Panc1 (cell line): ENCODE measurements at regions not wholly inside any gene's neighbourhood (a gene's known extent, or its start where the extent isn't known, plus 50 kb on each side); places are given as distances from the start of the nearest gene placed in this dataset.

Experiments
- ATAC-seq: fragments of 200-7000 bp; cut with Tn5 transposase; 2 replicates; pipeline ENCODE4 v1.9.1; 2020; ENCODE audit warnings: mild to moderate bottlenecking, moderate library complexity
- BruUV-seq: library from RNA; stranded (reverse); fragments of 400-500 nt; replicated peaks from 2 replicates; lab custom pipeline; 2021; lab: Mats Ljungman, UMichigan
- CTCF ChIA-PET: fragments of 300-600 bp; sonication (Branson Sonifier 250); formaldehyde crosslinking; loops from one replicate; lab custom pipeline; 2022; ENCODE audit warnings: antibody characterized with exemption; lab: Charles Lee
- POLR2A ChIA-PET: fragments of 300-600 bp; sonication (Branson Sonifier 250); formaldehyde crosslinking; loops from one replicate; lab custom pipeline; 2022; ENCODE audit warnings: antibody characterized with exemption; lab: Charles Lee
- DNase-seq: peaks from one replicate; pipeline ENCODE4 v3.0.0-alpha.2; 2010; ENCODE audit warnings: low read depth, low spot score
- H3K27ac ChIP-seq: 2 replicates; pipeline ENCODE4 v1.5.1; 2011; ENCODE audit warnings: mild to moderate bottlenecking, low read length, inconsistent platforms
- H3K27me3 ChIP-seq: fragments of 200-500 bp; sonication (Bioruptor generic); 2 replicates; pipeline ENCODE4 v1.6.0; 2014; ENCODE audit warnings: low read length, inconsistent platforms; ENCODE audit not compliant: control insufficient read depth, insufficient read depth
- H3K36me3 ChIP-seq: fragments of 200-500 bp; sonication (Bioruptor generic); 2 replicates; pipeline ENCODE4 v1.5.1; 2014; ENCODE audit warnings: inconsistent platforms, mild to moderate bottlenecking, low read length, moderate library complexity; ENCODE audit not compliant: control insufficient read depth, insufficient read depth
- H3K4me1 ChIP-seq: 2 replicates; pipeline ENCODE4 v1.5.1; 2011; ENCODE audit warnings: inconsistent platforms, mild to moderate bottlenecking, low read length, moderate library complexity; ENCODE audit not compliant: control insufficient read depth, insufficient read depth
- H3K4me3 ChIP-seq, 2 experiments: 2 replicates each; pipeline ENCODE4 v1.5.1; 2011 to 2012; ENCODE audit warnings: low read depth in 2 of 2, low read length in 2 of 2, mild to moderate bottlenecking in 2 of 2, inconsistent platforms in 1 of 2, moderate library complexity in 1 of 2
- H3K9me3 ChIP-seq: fragments of 200-500 bp; sonication (Bioruptor generic); 2 replicates; pipeline ENCODE4 v1.5.1; 2014; ENCODE audit warnings: low read depth, mild to moderate bottlenecking, inconsistent platforms, low read length, moderate library complexity; ENCODE audit not compliant: control insufficient read depth, insufficient read depth
- CTCF ChIP-seq: fragments of 450-650 bp; IDR thresholded peaks from 2 replicates; pipeline ENCODE4 v1.5.1; 2017; ENCODE audit warnings: mild to moderate bottlenecking
- POLR2AphosphoS5 ChIP-seq: IDR thresholded peaks from 2 replicates; pipeline ENCODE4 v1.6.1; 2012; ENCODE audit warnings: mild to moderate bottlenecking, low read depth, low read length, moderate library complexity
- SIN3A ChIP-seq: IDR thresholded peaks from 2 replicates; pipeline ENCODE4 v1.6.1; 2012; ENCODE audit warnings: low read depth, mild to moderate bottlenecking, low read length, moderate library complexity, borderline replicate concordance; ENCODE audit not compliant: insufficient read depth
- TCF7L2 ChIP-seq: IDR thresholded peaks from 2 replicates; pipeline ENCODE4 v1.6.1; 2011; ENCODE audit warnings: mild to moderate bottlenecking, low read depth, low read length, inconsistent platforms
- in situ Hi-C: cut with HindIII; loops from 2 replicates; pipeline ENCODE4 v1.10.0; 2016; ENCODE audit warnings: low sequenced_read_pairs, low pct_unique_long_range_greater_than_20kb
- intact Hi-C: fragments of 100-400 bp; cut with micrococcal nuclease; formaldehyde crosslinking; loops from one replicate; pipeline ENCODE4 v1.10.0; 2022; ENCODE audit not compliant: unreplicated experiment
- TF ChIP-seq, protein P1 (sequence below), 2 experiments: IDR thresholded peaks; 2 replicates each; pipeline ENCODE4 v1.6.1; 2011 to 2012; ENCODE audit warnings: low read depth in 2 of 2, control low read depth in 1 of 2, low read length in 1 of 2, mild to moderate bottlenecking in 1 of 2, moderate library complexity in 1 of 2; ENCODE audit not compliant: insufficient read depth in 1 of 2

DNA sequence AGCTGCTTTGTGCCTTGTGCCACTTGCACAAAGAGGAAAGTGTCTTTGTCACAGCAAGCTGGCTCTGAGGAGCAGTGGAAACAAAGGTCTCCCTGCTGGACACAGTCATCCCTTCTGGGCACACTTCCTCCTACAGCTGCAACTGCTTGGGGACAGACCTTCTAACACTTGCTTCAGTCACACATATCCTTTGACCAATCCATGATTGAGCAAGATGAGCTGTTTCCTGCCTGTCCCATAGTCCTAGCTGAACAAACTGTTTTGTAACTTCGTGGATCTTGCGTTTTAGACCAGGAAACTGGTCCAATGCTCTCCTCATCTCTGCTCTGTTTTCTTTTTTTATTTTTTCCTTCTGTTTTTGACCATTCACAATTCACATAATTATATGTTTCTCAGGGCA is 98.5 kb downstream of the RRAGB start:
- no TSS peak for BruUV-seq
- Histone ChIP-seq H3K4me3 (no peak overlapping the region), H3K36me3 (no peaks in the 10 kb centered on the region), H3K4me1 (no peaks in the 10 kb centered on the region), H3K9me3 (no peaks in the 10 kb centered on the region), H3K27ac (no peak overlapping the region), H3K27me3 (no peaks in the 10 kb centered on the region)
- CTCF ChIA-PET, result no interaction called here
- in situ Hi-C loops, result no loop called here
- DNase-seq (no peak), ATAC-seq (no peak)
- POLR2A ChIA-PET, result no interaction called here
- TF ChIP-seq POLR2AphosphoS5, result no peak
- intact Hi-C loops, result no loop called here

DNA sequence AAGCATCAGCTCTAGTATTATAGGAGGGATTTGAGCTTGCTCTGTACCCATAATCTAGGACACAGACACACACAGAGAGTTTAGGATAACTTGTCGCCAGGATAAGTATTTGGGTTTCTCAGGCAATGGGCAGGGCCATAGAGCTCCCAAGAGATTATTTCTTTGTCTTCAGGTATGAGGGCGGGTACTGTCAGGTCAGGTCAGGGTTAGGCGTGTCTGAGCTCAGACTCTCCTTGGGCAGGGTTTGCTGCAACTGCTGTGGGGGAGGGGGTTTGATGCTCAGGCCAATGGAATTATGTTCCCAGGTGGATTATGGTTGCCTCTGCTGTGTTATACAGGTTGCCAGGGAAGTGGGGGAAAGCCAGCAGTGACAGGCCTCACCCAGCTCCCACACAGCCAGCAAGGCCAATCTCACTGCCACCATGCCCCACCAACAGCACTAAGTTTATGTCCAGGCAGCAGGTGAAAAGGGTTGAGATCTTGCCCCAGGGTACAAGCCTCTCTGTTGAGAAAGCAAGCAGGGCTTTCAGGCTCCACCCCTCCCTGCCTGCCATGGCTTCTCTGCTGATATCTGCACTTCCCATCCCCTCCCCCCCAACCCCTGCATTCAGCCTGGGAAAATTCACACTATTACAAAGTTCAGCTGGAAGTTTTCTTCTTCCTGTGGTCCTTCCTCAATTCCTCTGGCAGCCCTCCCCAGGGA is 101.3 kb downstream of the RRAGB start:
- no peak for TF ChIP-seq POLR2AphosphoS5
- no peak for TF ChIP-seq SIN3A
- TF ChIP-seq, protein P1, sequence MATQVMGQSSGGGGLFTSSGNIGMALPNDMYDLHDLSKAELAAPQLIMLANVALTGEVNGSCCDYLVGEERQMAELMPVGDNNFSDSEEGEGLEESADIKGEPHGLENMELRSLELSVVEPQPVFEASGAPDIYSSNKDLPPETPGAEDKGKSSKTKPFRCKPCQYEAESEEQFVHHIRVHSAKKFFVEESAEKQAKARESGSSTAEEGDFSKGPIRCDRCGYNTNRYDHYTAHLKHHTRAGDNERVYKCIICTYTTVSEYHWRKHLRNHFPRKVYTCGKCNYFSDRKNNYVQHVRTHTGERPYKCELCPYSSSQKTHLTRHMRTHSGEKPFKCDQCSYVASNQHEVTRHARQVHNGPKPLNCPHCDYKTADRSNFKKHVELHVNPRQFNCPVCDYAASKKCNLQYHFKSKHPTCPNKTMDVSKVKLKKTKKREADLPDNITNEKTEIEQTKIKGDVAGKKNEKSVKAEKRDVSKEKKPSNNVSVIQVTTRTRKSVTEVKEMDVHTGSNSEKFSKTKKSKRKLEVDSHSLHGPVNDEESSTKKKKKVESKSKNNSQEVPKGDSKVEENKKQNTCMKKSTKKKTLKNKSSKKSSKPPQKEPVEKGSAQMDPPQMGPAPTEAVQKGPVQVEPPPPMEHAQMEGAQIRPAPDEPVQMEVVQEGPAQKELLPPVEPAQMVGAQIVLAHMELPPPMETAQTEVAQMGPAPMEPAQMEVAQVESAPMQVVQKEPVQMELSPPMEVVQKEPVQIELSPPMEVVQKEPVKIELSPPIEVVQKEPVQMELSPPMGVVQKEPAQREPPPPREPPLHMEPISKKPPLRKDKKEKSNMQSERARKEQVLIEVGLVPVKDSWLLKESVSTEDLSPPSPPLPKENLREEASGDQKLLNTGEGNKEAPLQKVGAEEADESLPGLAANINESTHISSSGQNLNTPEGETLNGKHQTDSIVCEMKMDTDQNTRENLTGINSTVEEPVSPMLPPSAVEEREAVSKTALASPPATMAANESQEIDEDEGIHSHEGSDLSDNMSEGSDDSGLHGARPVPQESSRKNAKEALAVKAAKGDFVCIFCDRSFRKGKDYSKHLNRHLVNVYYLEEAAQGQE (IDR thresholded peaks at IDR 0.05; ENCODE audit: insufficient read depth in 1 of 2, low read depth in 2 of 2, low read length in 1 of 2), result no peak
- TF ChIP-seq TCF7L2, result no peak
- TF ChIP-seq CTCF, result no peak
- DNase-seq (no peak), ATAC-seq (no peak)
- intact Hi-C loops (no loop called here), in situ Hi-C loops (no loop called here)
- H3K27ac ChIP-seq, result no peak overlapping the region
- no peaks in the 10 kb centered on the region for H3K9me3 ChIP-seq
- no peak overlapping the region for H3K4me3 ChIP-seq
- no peaks in the 10 kb centered on the region for H3K36me3 ChIP-seq
- CTCF ChIA-PET, result no interaction called here
- POLR2A ChIA-PET, result no interaction called here
- no peaks in the 10 kb centered on the region for H3K4me1 ChIP-seq
- BruUV-seq, result no TSS peak
- no peaks in the 10 kb centered on the region for H3K27me3 ChIP-seq

- no TSS peak for BruUV-seq
- DNase-seq (no peak), ATAC-seq (no peak)
- in situ Hi-C loops, result no loop called here
- CTCF ChIA-PET, result no interaction called here
- no peaks in the 10 kb centered on the region for H3K27me3 ChIP-seq
- no peaks in the 10 kb centered on the region for H3K36me3 ChIP-seq
- TF ChIP-seq TCF7L2, result no peak
- TF ChIP-seq, protein P1 (IDR thresholded peaks at IDR 0.05; ENCODE audit: insufficient read depth in 1 of 2, low read depth in 2 of 2, low read length in 1 of 2), result no peak
- TF ChIP-seq SIN3A, result no peak
- no peak for TF ChIP-seq POLR2AphosphoS5
- no peak for TF ChIP-seq CTCF
- intact Hi-C loops, result no loop called here
- no peak overlapping the region for H3K4me3 ChIP-seq
- no peak overlapping the region for H3K27ac ChIP-seq
- H3K9me3 ChIP-seq, result no peaks in the 10 kb centered on the region
- no peaks in the 10 kb centered on the region for H3K4me1 ChIP-seq
- POLR2A ChIA-PET, result no interaction called here
Observed at GRCh38 chrX:55839485-55839884, 121.9 kb downstream of the RRAGB start.
